A549 (cell line): ENCODE measurements at regions not wholly inside any gene's neighbourhood (a gene's known extent, or its start where the extent isn't known, plus 50 kb on each side); places are given as distances from the start of the nearest gene placed in this dataset.

Source experiments
- CTCF ChIP-seq: fragments of >200 bp; sonication (Bioruptor Twin); formaldehyde crosslinking; IDR thresholded peaks from 3 replicates; pipeline ENCODE4 v1.5.1; 2016
- E2F6 ChIP-seq: IDR thresholded peaks from 2 replicates; pipeline ENCODE4 v1.6.1; 2012; ENCODE audit warnings: low read depth, borderline replicate concordance
- HOXA7 ChIP-seq: fragments of 250-450 bp; sonication (Bioruptor Pico); IDR thresholded peaks from 2 replicates; pipeline ENCODE4 v1.5.0; 2020; ENCODE audit warnings: mild to moderate bottlenecking, moderate library complexity
- NR3C1 ChIP-seq: fragments of >200 bp; sonication (Bioruptor Twin); formaldehyde crosslinking; IDR thresholded peaks from 3 replicates; pipeline ENCODE4 v1.6.1; 2017
- RAD21 ChIP-seq, 2 experiments: fragments of >200 bp in 1 of 2; sonication (Bioruptor Twin) in 1 of 2; formaldehyde crosslinking in 1 of 2; IDR thresholded peaks in 1 of 2; conservative IDR thresholded peaks in 1 of 2; 2 replicates in 1 of 2; 3 replicates in 1 of 2; pipeline ENCODE4 v1.6.1; 2012 to 2018; ENCODE audit warnings: inconsistent platforms in 1 of 2

- TF ChIP-seq E2F6 (no peak), HOXA7 (CRISPR knock-in tag) (no peak), RAD21 (conservative IDR thresholded peaks at IDR 0.05 in 1 of 2, IDR thresholded peaks at IDR 0.05 in 1 of 2) (no peak), CTCF (no peak), NR3C1 (no peak)
Observed at GRCh38 chr18:75779910-75780309, 352.4 kb upstream of the SMIM21 start.
